Large intestine (tissue), 3 donors: ENCODE measurements at regions not wholly inside any gene's neighbourhood (a gene's known extent, or its start where the extent isn't known, plus 50 kb on each side); places are given as distances from the start of the nearest gene placed in this dataset.

Source experiments
- DNase-seq, 2 donors: peaks; one replicate each; pipeline versions ENCODE4 v3.0.0 to v3.0.0-alpha.2; 2013
- H3K27ac ChIP-seq: one replicate; pipeline ENCODE4 v1.5.1; 2013; ENCODE audit warnings: low read length
- H3K27me3 ChIP-seq: 2 replicates; pipeline ENCODE4 v1.6.1; 2013; ENCODE audit warnings: low read length; ENCODE audit not compliant: control insufficient read depth, insufficient read depth
- H3K36me3 ChIP-seq: 2 replicates; pipeline ENCODE4 v1.6.1; 2013; ENCODE audit warnings: low read length; ENCODE audit not compliant: control insufficient read depth, insufficient read depth
- H3K4me1 ChIP-seq: one replicate; pipeline ENCODE4 v1.6.1; 2013; ENCODE audit warnings: low read length; ENCODE audit not compliant: control insufficient read depth, insufficient read depth
- H3K4me3 ChIP-seq: one replicate; pipeline ENCODE4 v1.5.1; 2013; ENCODE audit warnings: low read length
- H3K9me3 ChIP-seq: one replicate; pipeline ENCODE4 v1.6.1; 2013; ENCODE audit warnings: mild to moderate bottlenecking, low read depth, low read length, moderate library complexity; ENCODE audit not compliant: control insufficient read depth
- WGBS: methylation state at CpG from one replicate; pipeline ENCODE4 v1.1.5; 2013; ENCODE audit warnings: low lambda C conversion rate; ENCODE audit not compliant: insufficient coverage; 5-methylcytosine and 5-hydroxymethylcytosine counted together

DNA sequence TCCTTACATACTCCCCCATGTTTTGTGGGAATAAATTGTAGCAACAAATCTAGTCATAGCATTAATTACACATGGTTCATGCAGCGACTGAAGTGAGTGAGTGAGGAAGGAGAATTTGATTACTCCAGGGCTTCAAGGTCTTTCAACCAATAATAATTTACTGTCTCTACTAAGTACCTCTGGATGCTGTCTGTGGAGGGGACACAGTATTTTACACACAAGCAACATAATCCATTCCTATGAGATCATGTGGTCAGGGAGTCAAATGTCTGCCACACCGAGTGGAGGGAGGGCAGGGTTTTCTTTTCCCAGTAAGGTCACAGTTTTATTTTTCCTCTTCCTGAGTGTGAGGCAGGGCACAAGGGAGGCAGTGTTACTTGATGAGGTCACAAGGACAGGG is 334.7 kb upstream of the CELF4 start:
- no CpG with 5 or more reads among the region's 2 CpGs for WGBS

DNA sequence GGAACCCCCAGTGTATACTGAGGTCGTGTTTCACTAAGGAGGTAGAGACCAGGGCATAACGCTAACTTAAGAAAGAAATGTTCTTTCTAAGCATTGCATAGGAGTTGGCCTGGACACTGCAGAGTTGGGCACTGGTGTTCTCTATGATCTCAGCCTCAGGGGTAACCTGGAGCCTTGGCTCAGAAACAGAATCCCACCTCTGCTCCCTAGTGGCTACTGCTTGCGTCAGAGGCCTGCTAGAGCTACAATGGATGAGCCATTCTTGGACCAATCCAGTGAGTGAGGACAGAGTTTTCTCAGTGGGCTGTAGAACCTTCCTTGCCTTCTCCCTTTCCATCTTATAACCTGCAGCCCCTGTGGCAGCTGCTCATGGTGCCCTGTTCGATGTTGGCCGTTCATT is 324.4 kb upstream of the CELF4 start:
- no peaks in the 10 kb centered on the region for H3K4me1 ChIP-seq
- H3K27me3 ChIP-seq: no peaks in the 10 kb centered on the region
- H3K9me3 ChIP-seq: no peaks in the 10 kb centered on the region
- no CpG with 5 or more reads among the region's 5 CpGs for WGBS
- no peak for DNase-seq
- H3K4me3 ChIP-seq: no peak overlapping the region
- H3K27ac ChIP-seq: no peak overlapping the region
- no peaks in the 10 kb centered on the region for H3K36me3 ChIP-seq

More for the DNA sequence above, 334.7 kb upstream of the CELF4 start:
- no peak for DNase-seq
- no peaks in the 10 kb centered on the region for H3K27me3 ChIP-seq
- H3K4me3 ChIP-seq: no peak overlapping the region
- H3K9me3 ChIP-seq: no peaks in the 10 kb centered on the region
- H3K36me3 ChIP-seq: no peaks in the 10 kb centered on the region
- H3K4me1 ChIP-seq: no peaks in the 10 kb centered on the region
- H3K27ac ChIP-seq: no peak overlapping the region

GRCh38 chr18:37874721-37875120 is 309.1 kb upstream of the CELF4 start:
- H3K36me3 ChIP-seq: no peaks in the 10 kb centered on the region
- DNase-seq: no peak
- H3K9me3 ChIP-seq: no peaks in the 10 kb centered on the region
- no CpG with 5 or more reads among the region's 1 CpG for WGBS
- no peaks in the 10 kb centered on the region for H3K4me1 ChIP-seq
- H3K27me3 ChIP-seq: no peaks in the 10 kb centered on the region
- no peak overlapping the region for H3K4me3 ChIP-seq
- H3K27ac ChIP-seq: no peak overlapping the region

DNA sequence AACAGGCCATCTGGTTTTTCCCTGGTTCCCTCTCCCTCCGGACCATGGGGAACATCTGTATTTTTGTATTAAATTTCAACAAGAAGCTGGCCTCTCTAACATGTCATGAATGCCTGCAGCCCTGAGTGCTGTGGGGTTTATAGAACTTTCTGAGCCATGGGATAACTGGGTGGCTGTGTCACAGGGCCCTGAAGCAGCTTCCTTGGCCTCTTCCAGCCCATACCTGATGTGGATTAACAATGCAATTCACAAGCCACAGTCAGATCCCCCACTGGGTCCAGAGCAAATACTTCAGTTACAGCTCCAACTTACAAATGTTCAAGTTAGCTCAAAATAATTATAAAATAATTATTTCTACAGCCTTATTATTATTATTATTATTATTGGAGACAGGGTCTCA is 307.8 kb upstream of the CELF4 start:
- H3K4me3 ChIP-seq: no peak overlapping the region
- H3K27ac ChIP-seq: no peak overlapping the region
- no peaks in the 10 kb centered on the region for H3K9me3 ChIP-seq
- no peaks in the 10 kb centered on the region for H3K36me3 ChIP-seq
- no peaks in the 10 kb centered on the region for H3K4me1 ChIP-seq
- no CpG with 5 or more reads among the region's 1 CpG for WGBS
- no peak for DNase-seq
- no peaks in the 10 kb centered on the region for H3K27me3 ChIP-seq

DNA sequence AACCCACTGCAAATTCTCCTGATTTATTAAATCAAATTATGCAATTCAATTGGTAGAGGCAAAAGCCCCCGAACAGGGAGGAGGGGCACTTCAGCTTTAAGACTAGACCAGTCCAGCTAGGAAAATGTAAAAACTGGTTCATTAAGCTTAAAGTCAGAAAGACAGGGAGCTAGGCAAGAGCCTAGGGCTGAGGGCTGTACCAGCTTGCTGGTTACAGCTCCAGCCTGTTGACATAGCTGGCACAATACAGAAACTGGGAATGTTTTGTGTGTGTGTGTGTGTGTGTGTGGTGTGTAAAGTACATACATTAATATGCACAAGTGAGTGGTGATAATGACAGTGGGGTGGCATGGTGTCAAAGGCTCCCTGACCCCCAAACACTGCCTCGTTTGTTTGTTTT is 307.0 kb upstream of the CELF4 start:
- Histone ChIP-seq H3K4me1 (no peaks in the 10 kb centered on the region), H3K9me3 (no peaks in the 10 kb centered on the region), H3K4me3 (no peak overlapping the region), H3K27me3 (no peaks in the 10 kb centered on the region), H3K36me3 (no peaks in the 10 kb centered on the region), H3K27ac (no peak overlapping the region)
- DNase-seq: no peak
- no CpG with 5 or more reads among the region's 2 CpGs for WGBS

DNA sequence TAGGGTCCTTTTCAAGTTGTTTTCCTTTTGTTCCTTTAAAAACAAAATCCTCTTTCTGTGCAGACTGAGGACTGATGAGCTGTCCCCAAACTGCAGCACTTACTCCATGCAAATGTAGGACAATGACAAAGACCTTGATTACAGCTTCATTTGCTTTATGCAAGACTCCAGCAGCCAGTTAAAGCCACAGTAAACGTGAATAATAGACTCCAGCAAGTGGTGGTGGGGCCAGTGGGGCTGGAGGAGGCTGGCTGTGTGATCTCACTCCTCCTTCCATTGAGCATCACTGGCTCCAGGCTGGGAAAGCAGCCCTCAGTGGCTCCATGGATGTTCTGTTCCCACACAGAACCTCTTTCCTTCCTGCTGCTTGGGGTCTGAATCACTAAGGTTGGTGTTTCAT is 306.0 kb upstream of the CELF4 start:
- no peaks in the 10 kb centered on the region for H3K9me3 ChIP-seq
- H3K4me1 ChIP-seq: no peaks in the 10 kb centered on the region
- H3K4me3 ChIP-seq: no peak overlapping the region
- no CpG with 5 or more reads among the region's 1 CpG for WGBS
- DNase-seq: no peak
- no peak overlapping the region for H3K27ac ChIP-seq
- H3K36me3 ChIP-seq: no peaks in the 10 kb centered on the region
- no peaks in the 10 kb centered on the region for H3K27me3 ChIP-seq

- Histone ChIP-seq H3K27ac (no peak overlapping the region), H3K36me3 (no peaks in the 10 kb centered on the region), H3K9me3 (no peaks in the 10 kb centered on the region), H3K27me3 (no peaks in the 10 kb centered on the region), H3K4me3 (no peak overlapping the region), H3K4me1 (no peaks in the 10 kb centered on the region)
- WGBS: no CpG with 5 or more reads among the region's 2 CpGs
- DNase-seq: no peak
Measured at GRCh38 chr18:37869051-37869450, 303.5 kb upstream of the CELF4 start.

GRCh38 chr18:37864122-37864521 is 298.5 kb upstream of the CELF4 start:
- Histone ChIP-seq H3K27ac (no peak overlapping the region), H3K36me3 (no peaks in the 10 kb centered on the region), H3K9me3 (no peaks in the 10 kb centered on the region), H3K27me3 (no peaks in the 10 kb centered on the region), H3K4me1 (no peaks in the 10 kb centered on the region), H3K4me3 (no peak overlapping the region)
- DNase-seq: no peak
- WGBS: no CpG with 5 or more reads among the region's 1 CpG

DNA sequence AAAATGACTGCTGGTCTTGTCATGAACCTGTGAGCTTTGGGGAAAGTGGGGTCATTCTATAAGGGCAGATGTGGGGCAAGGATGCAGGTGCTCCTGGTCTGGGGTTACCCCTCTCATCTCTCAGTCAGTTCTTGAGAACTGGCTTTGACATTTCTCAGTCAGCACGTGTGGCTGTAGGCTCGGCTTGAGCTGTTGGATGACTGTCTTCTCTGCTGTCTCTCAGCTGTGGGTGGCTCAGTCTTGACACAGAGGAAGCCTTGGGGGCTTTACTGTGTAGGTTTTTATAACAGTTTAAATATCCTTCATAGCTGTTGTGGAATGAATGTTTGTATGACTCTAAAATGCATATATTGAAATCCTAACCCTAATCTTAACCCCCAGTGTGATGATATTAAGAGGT is 296.4 kb upstream of the CELF4 start:
- H3K4me1 ChIP-seq: no peaks in the 10 kb centered on the region
- H3K9me3 ChIP-seq: no peaks in the 10 kb centered on the region
- DNase-seq: no peak
- no peak overlapping the region for H3K4me3 ChIP-seq
- H3K27me3 ChIP-seq: no peaks in the 10 kb centered on the region
- H3K27ac ChIP-seq: no peak overlapping the region
- WGBS: no CpG with 5 or more reads among the region's 2 CpGs
- no peaks in the 10 kb centered on the region for H3K36me3 ChIP-seq

GRCh38 chr18:37854396-37854795 is 288.8 kb upstream of the CELF4 start:
- Histone ChIP-seq H3K27ac (no peak overlapping the region), H3K4me1 (no peaks in the 10 kb centered on the region), H3K27me3 (no peaks in the 10 kb centered on the region), H3K4me3 (no peak overlapping the region), H3K36me3 (no peaks in the 10 kb centered on the region), H3K9me3 (no peaks in the 10 kb centered on the region)
- 86% methylated on average over 1 of the region's 3 CpGs for WGBS
- no peak for DNase-seq

DNA sequence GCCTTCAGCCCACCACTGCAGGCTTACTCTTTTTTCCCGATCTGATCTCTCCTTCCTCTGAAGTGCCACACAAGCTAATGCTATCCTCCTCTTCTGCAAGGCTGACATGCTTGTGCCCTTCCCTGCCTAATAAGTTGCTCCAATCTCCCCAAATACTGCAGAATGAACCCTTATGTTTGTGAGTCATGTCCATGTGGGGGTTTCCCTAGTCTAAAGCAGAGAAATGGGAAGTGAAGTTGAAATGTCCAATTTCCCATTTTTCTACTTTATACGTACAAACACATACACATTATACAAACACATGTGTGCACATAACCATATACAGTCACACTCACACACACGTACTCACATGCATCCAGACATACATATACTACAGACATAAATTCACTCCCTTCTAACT is 288.1 kb upstream of the CELF4 start:
- H3K27me3 ChIP-seq: no peaks in the 10 kb centered on the region
- H3K36me3 ChIP-seq: no peaks in the 10 kb centered on the region
- 50% methylated on average over 2 of the region's 3 CpGs for WGBS
- no peaks in the 10 kb centered on the region for H3K9me3 ChIP-seq
- DNase-seq: no peak
- H3K4me3 ChIP-seq: no peak overlapping the region
- H3K27ac ChIP-seq: no peak overlapping the region
- no peaks in the 10 kb centered on the region for H3K4me1 ChIP-seq
